B cell (primary cell): ENCODE measurements at regions not wholly inside any gene's neighbourhood (a gene's known extent, or its start where the extent isn't known, plus 50 kb on each side); places are given as distances from the start of the nearest gene placed in this dataset.

Experiments
- CTCF ChIP-seq: fragments of 200-600 bp; IDR thresholded peaks from one replicate; pipeline ENCODE4 v1.8.0; 2022; ENCODE audit warnings: antibody characterized with exemption, mild to moderate bottlenecking
- EZH2 ChIP-seq: IDR thresholded peaks from 2 replicates; pipeline ENCODE4 v1.6.1; 2012; ENCODE audit warnings: borderline replicate concordance, low read depth, mild to moderate bottlenecking, moderate library complexity, low read length; ENCODE audit not compliant: insufficient read depth, poor library complexity, severe bottlenecking

- no peak for TF ChIP-seq CTCF
- TF ChIP-seq EZH2, result no peak
Observed at GRCh38 chr9:23041466-23041865, 594.8 kb downstream of the DMRTA1 start.
